Fibroblast of lung (primary cell): ENCODE measurements at regions not wholly inside any gene's neighbourhood (a gene's known extent, or its start where the extent isn't known, plus 50 kb on each side); places are given as distances from the start of the nearest gene placed in this dataset.

Experiments used
- EZH2 ChIP-seq: IDR thresholded peaks from 2 replicates; pipeline ENCODE4 v1.5.1; 2012; ENCODE audit warnings: low read length, control low read depth, mild to moderate bottlenecking; ENCODE audit errors: missing control alignments
- TF ChIP-seq, protein P1 (sequence below), 2 donors: IDR thresholded peaks in 1 of 2; conservative IDR thresholded peaks in 1 of 2; 1 replicate in 1 of 2; 2 replicates in 1 of 2; pipeline ENCODE4 v1.5.1; 2011 to 2012; ENCODE audit warnings: low read length in 2 of 2, control low read depth in 1 of 2, inconsistent platforms in 1 of 2, low read depth in 1 of 2, mild to moderate bottlenecking in 1 of 2

DNA sequence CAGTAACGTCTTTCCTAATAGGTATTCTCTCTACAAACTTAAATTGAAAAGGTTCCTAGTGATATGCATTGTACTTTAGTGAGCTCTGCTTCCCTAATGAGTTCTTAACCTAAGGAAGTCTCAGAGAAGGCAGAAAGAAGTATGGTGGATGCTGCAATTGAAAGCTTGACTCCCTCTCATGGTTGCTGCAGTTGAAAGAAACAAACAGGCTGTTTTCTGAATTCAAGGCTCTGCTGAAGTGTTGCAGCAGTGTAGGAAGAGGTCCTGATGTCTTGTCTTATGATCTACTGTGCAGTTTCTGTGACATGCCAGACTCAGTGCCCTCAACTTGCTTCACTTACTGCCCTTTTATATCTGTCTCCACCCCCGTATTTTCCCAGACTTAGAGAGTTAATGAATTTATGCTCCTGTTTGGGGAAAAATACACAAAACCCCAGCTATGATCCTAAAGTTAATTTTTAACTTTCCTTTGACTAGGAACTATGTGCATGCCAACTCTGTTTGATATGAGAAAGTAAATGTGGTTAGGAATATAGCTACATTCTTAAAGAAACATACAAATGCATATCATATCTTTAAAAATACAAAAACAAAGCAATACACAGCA, 655.3 kb upstream of the FAM98A start:
- no peak for TF ChIP-seq EZH2
- TF ChIP-seq, protein P1, sequence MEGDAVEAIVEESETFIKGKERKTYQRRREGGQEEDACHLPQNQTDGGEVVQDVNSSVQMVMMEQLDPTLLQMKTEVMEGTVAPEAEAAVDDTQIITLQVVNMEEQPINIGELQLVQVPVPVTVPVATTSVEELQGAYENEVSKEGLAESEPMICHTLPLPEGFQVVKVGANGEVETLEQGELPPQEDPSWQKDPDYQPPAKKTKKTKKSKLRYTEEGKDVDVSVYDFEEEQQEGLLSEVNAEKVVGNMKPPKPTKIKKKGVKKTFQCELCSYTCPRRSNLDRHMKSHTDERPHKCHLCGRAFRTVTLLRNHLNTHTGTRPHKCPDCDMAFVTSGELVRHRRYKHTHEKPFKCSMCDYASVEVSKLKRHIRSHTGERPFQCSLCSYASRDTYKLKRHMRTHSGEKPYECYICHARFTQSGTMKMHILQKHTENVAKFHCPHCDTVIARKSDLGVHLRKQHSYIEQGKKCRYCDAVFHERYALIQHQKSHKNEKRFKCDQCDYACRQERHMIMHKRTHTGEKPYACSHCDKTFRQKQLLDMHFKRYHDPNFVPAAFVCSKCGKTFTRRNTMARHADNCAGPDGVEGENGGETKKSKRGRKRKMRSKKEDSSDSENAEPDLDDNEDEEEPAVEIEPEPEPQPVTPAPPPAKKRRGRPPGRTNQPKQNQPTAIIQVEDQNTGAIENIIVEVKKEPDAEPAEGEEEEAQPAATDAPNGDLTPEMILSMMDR (conservative IDR thresholded peaks at IDR 0.05 in 1 of 2, IDR thresholded peaks at IDR 0.05 in 1 of 2; ENCODE audit: low read depth in 1 of 2, low read length in 2 of 2): no peak
